ENCODE measurements at regions not wholly inside any gene's neighbourhood (a gene's known extent, or its start where the extent isn't known, plus 50 kb on each side); places are given as distances from the start of the nearest gene placed in this dataset.

DNA sequence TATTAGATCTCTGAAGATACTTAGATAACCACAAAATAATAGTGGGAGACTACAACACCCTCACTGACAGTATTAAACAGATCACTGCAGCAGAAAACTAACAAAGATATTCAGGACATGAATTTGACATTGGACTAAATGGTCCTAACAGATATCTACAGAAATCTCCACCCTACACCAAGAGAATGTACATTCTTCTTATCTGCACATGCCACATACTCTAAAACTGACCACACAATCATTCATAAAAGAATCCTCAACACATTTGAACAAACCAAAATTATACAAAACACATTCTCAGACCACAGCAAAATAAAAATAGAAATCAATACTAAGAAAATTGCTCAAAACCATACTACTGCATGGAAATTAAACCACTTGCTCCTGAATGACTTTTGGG is 116.3 kb downstream of the DTWD1 start:
- Mint-ChIP-seq H3K36me3 (ENCODE audit: low read depth) (no peaks in the 10 kb centered on the region; the same call in 1 of the 2 replicates), H3K9me3 (no peaks in the 10 kb centered on the region; the same call in 1 of the 2 replicates), H3K4me3 (no peak overlapping the region), H3K27me3 (ENCODE audit: insufficient read depth) (no peaks in the 10 kb centered on the region), H3K4me1 (ENCODE audit: low read depth) (peaks cover 27% of the 10 kb centered on the region), H3K27ac (no peak overlapping the region)
- no peak for DNase-seq
- TF ChIP-seq, protein P1, sequence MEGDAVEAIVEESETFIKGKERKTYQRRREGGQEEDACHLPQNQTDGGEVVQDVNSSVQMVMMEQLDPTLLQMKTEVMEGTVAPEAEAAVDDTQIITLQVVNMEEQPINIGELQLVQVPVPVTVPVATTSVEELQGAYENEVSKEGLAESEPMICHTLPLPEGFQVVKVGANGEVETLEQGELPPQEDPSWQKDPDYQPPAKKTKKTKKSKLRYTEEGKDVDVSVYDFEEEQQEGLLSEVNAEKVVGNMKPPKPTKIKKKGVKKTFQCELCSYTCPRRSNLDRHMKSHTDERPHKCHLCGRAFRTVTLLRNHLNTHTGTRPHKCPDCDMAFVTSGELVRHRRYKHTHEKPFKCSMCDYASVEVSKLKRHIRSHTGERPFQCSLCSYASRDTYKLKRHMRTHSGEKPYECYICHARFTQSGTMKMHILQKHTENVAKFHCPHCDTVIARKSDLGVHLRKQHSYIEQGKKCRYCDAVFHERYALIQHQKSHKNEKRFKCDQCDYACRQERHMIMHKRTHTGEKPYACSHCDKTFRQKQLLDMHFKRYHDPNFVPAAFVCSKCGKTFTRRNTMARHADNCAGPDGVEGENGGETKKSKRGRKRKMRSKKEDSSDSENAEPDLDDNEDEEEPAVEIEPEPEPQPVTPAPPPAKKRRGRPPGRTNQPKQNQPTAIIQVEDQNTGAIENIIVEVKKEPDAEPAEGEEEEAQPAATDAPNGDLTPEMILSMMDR (IDR thresholded peaks at IDR 0.05): no peak

GRCh38 chr15:49741712-49742111 is 120.9 kb downstream of the DTWD1 start:
- Mint-ChIP-seq H3K9me3 (no peaks in the 10 kb centered on the region), H3K36me3 (ENCODE audit: low read depth) (no peaks in the 10 kb centered on the region), H3K27ac (no peak overlapping the region), H3K27me3 (ENCODE audit: insufficient read depth) (no peaks in the 10 kb centered on the region), H3K4me3 (no peak overlapping the region), H3K4me1 (ENCODE audit: low read depth) (peaks cover 27% of the 10 kb centered on the region)
- TF ChIP-seq, protein P1 (IDR thresholded peaks at IDR 0.05): no peak
- no peak for DNase-seq

DNA sequence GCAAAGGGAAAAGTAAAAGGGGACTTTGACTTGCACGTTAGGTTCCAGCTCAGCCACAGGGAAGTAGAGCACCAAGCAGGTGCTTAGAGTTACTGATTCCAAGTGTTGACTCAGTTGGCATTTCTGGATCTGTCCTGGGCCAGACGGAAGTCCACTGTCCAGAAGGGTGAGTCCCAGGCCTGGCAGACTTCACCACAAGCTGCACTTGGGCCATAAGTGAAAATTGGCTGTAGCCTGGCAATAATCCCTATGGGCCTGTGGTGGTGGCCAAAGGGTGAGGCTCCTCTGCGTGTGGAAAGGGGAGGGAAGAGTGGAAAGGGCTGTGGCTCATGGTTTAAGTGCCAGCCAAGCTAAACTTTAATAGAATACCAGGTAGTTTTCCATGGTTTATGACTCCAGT is 121.5 kb downstream of the DTWD1 start:
- Mint-ChIP-seq H3K4me1 (ENCODE audit: low read depth) (peaks cover 27% of the 10 kb centered on the region), H3K27ac (no peak overlapping the region), H3K36me3 (ENCODE audit: low read depth) (no peaks in the 10 kb centered on the region), H3K9me3 (no peaks in the 10 kb centered on the region), H3K27me3 (ENCODE audit: insufficient read depth) (no peaks in the 10 kb centered on the region; the same call in 1 of the 2 replicates), H3K4me3 (no peak overlapping the region)
- TF ChIP-seq, protein P1 (IDR thresholded peaks at IDR 0.05): no peak
- no peak for DNase-seq

DNA sequence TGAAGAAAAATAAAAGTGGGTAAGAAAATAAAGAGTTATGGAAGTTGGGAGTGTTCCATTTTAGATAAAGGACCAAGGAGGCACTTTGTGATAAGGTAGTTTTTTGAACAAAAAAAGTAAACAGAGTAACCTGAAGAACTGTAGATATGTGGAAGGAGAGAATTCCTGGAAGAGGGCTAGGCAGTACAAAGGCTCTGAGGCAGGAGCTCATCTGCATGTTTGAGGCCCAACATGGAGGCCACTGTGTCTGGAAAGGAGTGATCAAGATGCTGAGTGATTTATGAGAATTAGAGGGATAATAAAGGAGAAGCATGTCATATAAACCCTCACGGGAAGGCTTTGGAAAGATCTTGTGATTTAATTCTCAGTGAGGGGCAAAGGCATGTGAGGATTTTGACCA is 126.5 kb downstream of the DTWD1 start:
- peaks cover 3% of the 10 kb centered on the region for H3K27me3 Mint-ChIP-seq (ENCODE audit: insufficient read depth)
- H3K9me3 Mint-ChIP-seq: no peaks in the 10 kb centered on the region
- no peaks in the 10 kb centered on the region for H3K36me3 Mint-ChIP-seq (ENCODE audit: low read depth)
- H3K27ac Mint-ChIP-seq: no peak overlapping the region
- H3K4me3 Mint-ChIP-seq: no peak overlapping the region
- no peaks in the 10 kb centered on the region for H3K4me1 Mint-ChIP-seq (ENCODE audit: low read depth)
- TF ChIP-seq, protein P1 (IDR thresholded peaks at IDR 0.05): no peak
- DNase-seq: no peak

DNA sequence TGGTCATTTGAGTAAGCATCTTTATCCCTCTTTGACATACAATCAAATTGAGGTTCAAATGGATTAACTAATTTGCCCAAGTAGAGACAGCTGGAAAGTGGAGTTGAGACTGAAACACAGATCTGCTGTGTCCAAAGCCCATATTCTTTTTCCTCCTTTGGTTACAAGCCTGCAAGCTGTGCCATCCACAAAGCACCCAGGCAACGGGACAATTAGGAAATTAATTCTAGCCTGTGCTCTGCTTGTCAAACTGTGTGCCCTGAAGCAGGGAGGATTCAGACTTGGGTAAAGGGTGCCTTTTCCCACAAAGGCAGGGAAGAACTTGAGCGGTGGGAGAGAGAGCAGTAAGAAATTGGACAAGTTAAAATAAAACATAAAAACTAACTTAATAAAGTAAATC is 127.9 kb downstream of the DTWD1 start:
- Mint-ChIP-seq H3K27ac (no peak overlapping the region), H3K36me3 (ENCODE audit: low read depth) (no peaks in the 10 kb centered on the region), H3K27me3 (ENCODE audit: insufficient read depth) (peaks cover 3% of the 10 kb centered on the region), H3K9me3 (no peaks in the 10 kb centered on the region), H3K4me1 (ENCODE audit: low read depth) (no peaks in the 10 kb centered on the region), H3K4me3 (no peak overlapping the region)
- no peak for DNase-seq
- TF ChIP-seq, protein P1 (IDR thresholded peaks at IDR 0.05): no peak

- Mint-ChIP-seq H3K27me3 (ENCODE audit: insufficient read depth) (peaks cover 3% of the 10 kb centered on the region), H3K27ac (no peak overlapping the region), H3K9me3 (no peaks in the 10 kb centered on the region), H3K36me3 (ENCODE audit: low read depth) (no peaks in the 10 kb centered on the region), H3K4me3 (no peak overlapping the region), H3K4me1 (ENCODE audit: low read depth) (no peaks in the 10 kb centered on the region)
- peak; percentile 3 for DNase-seq
- TF ChIP-seq, protein P1 (IDR thresholded peaks at IDR 0.05): no peak
Measured at GRCh38 chr15:49750553-49750952, 129.7 kb downstream of the DTWD1 start.

All from HFFc6 (cell line).